Natural killer cell (primary cell): ENCODE measurements at regions not wholly inside any gene's neighbourhood (a gene's known extent, or its start where the extent isn't known, plus 50 kb on each side); places are given as distances from the start of the nearest gene placed in this dataset.

ENCODE experiments used
- ATAC-seq, 3 donors: fragments of 150-1000 bp in 2 of 3; fragments of 200-7000 bp in 1 of 3; cut with Tn5 transposase; 1 replicate in 1 of 3; 2 replicates in 2 of 3; pipeline ENCODE4 v1.10.0; 2021; ENCODE audit warnings: mild to moderate bottlenecking in 2 of 3, moderate library complexity in 2 of 3
- DNase-seq, 2 donors: peaks; one replicate each; pipeline versions ENCODE4 v3.0.0 to v3.0.0-alpha.2; 2013 to 2021; ENCODE audit warnings: mixed read lengths in 1 of 2
- H3K27ac ChIP-seq: one replicate; pipeline ENCODE4 v1.5.1; 2013; ENCODE audit warnings: mild to moderate bottlenecking, low read length
- H3K27me3 ChIP-seq: one replicate; pipeline ENCODE4 v1.6.1; 2013; ENCODE audit warnings: low read length; ENCODE audit not compliant: control insufficient read depth, insufficient read depth
- H3K36me3 ChIP-seq: one replicate; pipeline ENCODE4 v1.6.1; 2013; ENCODE audit warnings: low read length; ENCODE audit not compliant: control insufficient read depth, insufficient read depth
- H3K4me1 ChIP-seq: one replicate; pipeline ENCODE4 v1.6.1; 2013; ENCODE audit warnings: low read length; ENCODE audit not compliant: control insufficient read depth, insufficient read depth
- H3K4me3 ChIP-seq: one replicate; pipeline ENCODE4 v1.5.1; 2013; ENCODE audit warnings: low read length
- H3K9me3 ChIP-seq: one replicate; pipeline ENCODE4 v1.6.1; 2013; ENCODE audit warnings: low read length; ENCODE audit not compliant: control insufficient read depth, insufficient read depth
- H3K27ac Mint-ChIP-seq, 2 donors: one replicate each; pipeline ENCODE4 v1.8.0; 2022; ENCODE audit warnings: mild to moderate bottlenecking in 2 of 2, mixed read lengths in 2 of 2, moderate library complexity in 1 of 2
- H3K27me3 Mint-ChIP-seq, 2 donors: one replicate each; pipeline ENCODE4 v1.8.0; 2022; ENCODE audit warnings: low read depth in 2 of 2, mixed read lengths in 2 of 2
- H3K36me3 Mint-ChIP-seq: one replicate; pipeline ENCODE4 v1.8.0; 2022; ENCODE audit warnings: mixed read lengths
- H3K4me1 Mint-ChIP-seq, 2 donors: one replicate each; pipeline ENCODE4 v1.8.0; 2022; ENCODE audit warnings: mixed read lengths in 2 of 2
- H3K4me3 Mint-ChIP-seq: one replicate; pipeline ENCODE4 v1.8.0; 2022; ENCODE audit warnings: mild to moderate bottlenecking, moderate library complexity, mixed read lengths
- H3K9me3 Mint-ChIP-seq, 2 donors: one replicate each; pipeline ENCODE4 v1.8.0; 2022; ENCODE audit warnings: mixed read lengths in 2 of 2
- WGBS: methylation state at CpG from one replicate; pipeline ENCODE4 v1.1.7; 2013; ENCODE audit warnings: missing lambda C conversion rate; ENCODE audit not compliant: insufficient coverage; 5-methylcytosine and 5-hydroxymethylcytosine counted together
- intact Hi-C: fragments of 100-400 bp; cut with micrococcal nuclease; formaldehyde crosslinking; loops from one replicate; pipeline ENCODE4 v1.14.2; 2022
- TF ChIP-seq, protein P1 (sequence below): fragments of 200-600 bp; IDR thresholded peaks from one replicate; pipeline ENCODE4 v1.8.0; 2022; ENCODE audit warnings: antibody characterized with exemption

GRCh38 chr1:239446611-239447010 lies 60.2 kb downstream of the CHRM3 start:
- Histone ChIP-seq H3K27ac (no peak overlapping the region), H3K36me3 (no peaks in the 10 kb centered on the region), H3K4me1 (no peaks in the 10 kb centered on the region), H3K4me3 (no peak overlapping the region), H3K27me3 (no peaks in the 10 kb centered on the region), H3K9me3 (no peaks in the 10 kb centered on the region)
- Mint-ChIP-seq H3K4me3 (no peak overlapping the region), H3K9me3 (no peaks in the 10 kb centered on the region), H3K27me3 (no peaks in the 10 kb centered on the region), H3K4me1 (no peaks in the 10 kb centered on the region), H3K36me3 (no peaks in the 10 kb centered on the region), H3K27ac (no peak overlapping the region)
- DNase-seq (no peak), ATAC-seq (no peak)
- intact Hi-C loops = no loop called here
- TF ChIP-seq, protein P1, sequence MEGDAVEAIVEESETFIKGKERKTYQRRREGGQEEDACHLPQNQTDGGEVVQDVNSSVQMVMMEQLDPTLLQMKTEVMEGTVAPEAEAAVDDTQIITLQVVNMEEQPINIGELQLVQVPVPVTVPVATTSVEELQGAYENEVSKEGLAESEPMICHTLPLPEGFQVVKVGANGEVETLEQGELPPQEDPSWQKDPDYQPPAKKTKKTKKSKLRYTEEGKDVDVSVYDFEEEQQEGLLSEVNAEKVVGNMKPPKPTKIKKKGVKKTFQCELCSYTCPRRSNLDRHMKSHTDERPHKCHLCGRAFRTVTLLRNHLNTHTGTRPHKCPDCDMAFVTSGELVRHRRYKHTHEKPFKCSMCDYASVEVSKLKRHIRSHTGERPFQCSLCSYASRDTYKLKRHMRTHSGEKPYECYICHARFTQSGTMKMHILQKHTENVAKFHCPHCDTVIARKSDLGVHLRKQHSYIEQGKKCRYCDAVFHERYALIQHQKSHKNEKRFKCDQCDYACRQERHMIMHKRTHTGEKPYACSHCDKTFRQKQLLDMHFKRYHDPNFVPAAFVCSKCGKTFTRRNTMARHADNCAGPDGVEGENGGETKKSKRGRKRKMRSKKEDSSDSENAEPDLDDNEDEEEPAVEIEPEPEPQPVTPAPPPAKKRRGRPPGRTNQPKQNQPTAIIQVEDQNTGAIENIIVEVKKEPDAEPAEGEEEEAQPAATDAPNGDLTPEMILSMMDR = no peak

DNA sequence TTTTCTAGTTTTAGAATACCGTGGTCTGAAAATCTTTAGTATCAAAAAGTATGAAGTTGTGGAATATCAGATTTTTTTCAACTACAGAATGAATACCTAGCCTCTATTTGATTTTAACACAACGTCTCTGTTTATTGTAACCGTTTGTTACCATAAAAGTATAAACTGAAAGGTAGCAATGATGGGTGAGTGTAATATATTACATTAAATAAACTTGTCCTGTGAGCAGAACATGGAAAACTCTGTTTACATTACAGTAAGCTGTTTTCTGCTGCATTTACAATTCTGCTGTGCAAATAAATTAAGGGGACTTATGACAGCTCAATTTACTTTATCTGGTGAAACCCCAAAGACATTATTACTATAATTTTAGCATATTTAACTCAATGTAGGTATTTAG lies 62.5 kb downstream of the CHRM3 start:
- no peak for ATAC-seq
- no peak overlapping the region for H3K27ac Mint-ChIP-seq
- no CpG with 5 or more reads among the region's 3 CpGs for WGBS
- H3K27me3 Mint-ChIP-seq = no peaks in the 10 kb centered on the region
- H3K4me3 Mint-ChIP-seq = no peak overlapping the region
- Histone ChIP-seq H3K4me3 (no peak overlapping the region), H3K9me3 (no peaks in the 10 kb centered on the region), H3K4me1 (no peaks in the 10 kb centered on the region), H3K27ac (no peak overlapping the region), H3K36me3 (no peaks in the 10 kb centered on the region), H3K27me3 (no peaks in the 10 kb centered on the region)
- TF ChIP-seq, protein P1 = no peak
- H3K4me1 Mint-ChIP-seq = no peaks in the 10 kb centered on the region
- no peaks in the 10 kb centered on the region for H3K36me3 Mint-ChIP-seq
- H3K9me3 Mint-ChIP-seq = no peaks in the 10 kb centered on the region
- intact Hi-C loops = no loop called here
- no peak for DNase-seq

DNA sequence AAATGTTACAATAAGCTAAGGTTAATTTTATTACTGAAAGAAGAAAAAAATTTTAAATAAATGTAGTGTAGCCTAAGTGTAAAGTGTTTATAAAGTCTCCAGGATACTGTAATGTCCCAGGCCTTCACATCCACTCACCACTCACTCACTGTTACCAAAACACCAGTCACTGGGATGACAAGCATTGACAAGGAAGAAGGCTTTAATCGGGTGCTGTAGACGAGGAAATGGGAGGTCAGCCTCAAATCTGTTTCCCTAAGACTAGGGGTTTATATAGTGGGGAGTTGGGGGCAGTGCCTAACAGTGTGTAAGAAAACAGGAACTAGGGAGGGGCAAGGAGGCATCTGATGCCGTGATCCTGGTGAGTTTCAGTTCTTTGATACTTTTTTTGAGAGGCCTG lies 69.4 kb downstream of the CHRM3 start:
- H3K27ac Mint-ChIP-seq = no peak overlapping the region
- H3K9me3 ChIP-seq = peaks cover 6% of the 10 kb centered on the region
- H3K9me3 Mint-ChIP-seq = peaks cover 0 to 2% of the 10 kb centered on the region in 2 donors
- peaks cover 12 to 17% of the 10 kb centered on the region in 2 donors for H3K4me1 Mint-ChIP-seq
- no peak overlapping the region for H3K4me3 ChIP-seq
- H3K27me3 Mint-ChIP-seq = no peaks in the 10 kb centered on the region
- no peak for DNase-seq
- no peaks in the 10 kb centered on the region for H3K27me3 ChIP-seq
- H3K36me3 Mint-ChIP-seq = no peaks in the 10 kb centered on the region
- no peak overlapping the region for H3K4me3 Mint-ChIP-seq
- no peak overlapping the region for H3K27ac ChIP-seq
- TF ChIP-seq, protein P1 = no peak
- intact Hi-C loops = no loop called here
- H3K36me3 ChIP-seq = no peaks in the 10 kb centered on the region
- 73% methylated on average over 3 of the region's 3 CpGs for WGBS
- H3K4me1 ChIP-seq = no peaks in the 10 kb centered on the region
- ATAC-seq = no peak

GRCh38 chr1:239456788-239457187 lies 70.4 kb downstream of the CHRM3 start:
- Histone ChIP-seq H3K27ac (no peak overlapping the region), H3K36me3 (no peaks in the 10 kb centered on the region), H3K9me3 (peaks cover 6% of the 10 kb centered on the region), H3K27me3 (no peaks in the 10 kb centered on the region), H3K4me3 (no peak overlapping the region), H3K4me1 (no peaks in the 10 kb centered on the region)
- WGBS = 68% methylated on average over 2 of the region's 2 CpGs
- Mint-ChIP-seq H3K36me3 (no peaks in the 10 kb centered on the region), H3K9me3 (peaks cover 0 to 2% of the 10 kb centered on the region in 2 donors), H3K4me1 (peaks cover 12 to 17% of the 10 kb centered on the region in 2 donors), H3K27ac (no peak overlapping the region), H3K27me3 (no peaks in the 10 kb centered on the region), H3K4me3 (no peak overlapping the region)
- intact Hi-C loops = no loop called here
- TF ChIP-seq, protein P1 = no peak
- no peak for DNase-seq
- ATAC-seq = no peak
